HepG2 (cell line): ENCODE measurements at regions not wholly inside any gene's neighbourhood (a gene's known extent, or its start where the extent isn't known, plus 50 kb on each side); places are given as distances from the start of the nearest gene placed in this dataset.

Source experiments
- ATAC-seq: fragments of 200-7000 bp; cut with Tn5 transposase; 3 replicates; pipeline ENCODE4 v1.9.1; 2020; ENCODE audit warnings: mild to moderate bottlenecking, moderate library complexity
- BruUV-seq: library from RNA; stranded (reverse); fragments of 400-500 nt; replicated peaks from 2 replicates; lab custom pipeline; 2021; lab: Mats Ljungman, UMichigan
- CTCF ChIA-PET: fragments of 300-600 bp; formaldehyde crosslinking; extraction: SDS; loops from one replicate; lab custom pipeline; 2021; ENCODE audit warnings: low total read pairs, inconsistent platforms, low intra/inter-chr PET ratio; lab: Yijun Ruan, JAX
- POLR2A ChIA-PET: fragments of 350-600 bp; sonication (Branson Sonifier 250); formaldehyde crosslinking; loops from one replicate; lab custom pipeline; 2020; ENCODE audit warnings: antibody characterized with exemption, inconsistent platforms; lab: Yijun Ruan, JAX
- DNase-seq: peaks from one replicate; pipeline ENCODE4 v3.0.0-alpha.2; 2015; ENCODE audit warnings: low spot score
- FAIRE-seq: peaks from 3 replicates; lab custom pipeline; 2011; peaks lifted over from hg19 to GRCh38; lab: Jason Lieb, UNC
- H2AFZ ChIP-seq: one replicate; pipeline ENCODE4 v1.6.1; 2011; ENCODE audit warnings: low read length, inconsistent platforms
- H3K27ac ChIP-seq: fragments of 300-600 bp; 3 replicates; pipeline ENCODE4 v1.8.0; 2011; ENCODE audit warnings: mixed run types, mild to moderate bottlenecking, mixed read lengths, low read length, inconsistent platforms; ENCODE audit not compliant: insufficient read depth; ENCODE audit errors: extremely low read length
- H3K27me3 ChIP-seq, 2 experiments: fragments of 200-600 bp in 1 of 2; 2 replicates in 1 of 2; 3 replicates in 1 of 2; pipeline versions ENCODE4 v1.6.0 to v1.8.0; 2011; ENCODE audit warnings: low read length in 2 of 2, mild to moderate bottlenecking in 2 of 2, moderate library complexity in 2 of 2, inconsistent platforms in 1 of 2; ENCODE audit not compliant: insufficient read depth in 2 of 2, control insufficient read depth in 1 of 2
- H3K36me3 ChIP-seq, 2 experiments: fragments of 200-600 bp in 1 of 2; replicated peaks in 1 of 2; 2 replicates in 1 of 2; 3 replicates in 1 of 2; pipeline versions ENCODE4 v1.5.1 to v1.8.0; 2011; ENCODE audit warnings: low read length in 2 of 2, inconsistent platforms in 1 of 2; ENCODE audit not compliant: insufficient read depth in 2 of 2, control insufficient read depth in 1 of 2
- H3K4me1 ChIP-seq: 2 replicates; pipeline ENCODE4 v1.5.1; 2012; ENCODE audit warnings: low read length, inconsistent platforms; ENCODE audit not compliant: insufficient read depth
- H3K4me2 ChIP-seq: 2 replicates; pipeline ENCODE4 v1.6.0; 2011; ENCODE audit warnings: low read depth, low read length, inconsistent platforms
- H3K4me3 ChIP-seq, 3 experiments: fragments of 200-600 bp in 1 of 3; sonication (generic), shearing (Covaris generic) in 1 of 3; replicated peaks in 1 of 3; 2 replicates each; pipeline ENCODE4 v1.5.1; 2011 to 2016; ENCODE audit warnings: low read length in 3 of 3, inconsistent platforms in 2 of 3, low read depth in 2 of 3, mild to moderate bottlenecking in 2 of 3, control low read depth in 1 of 3, mixed read lengths in 1 of 3; ENCODE audit not compliant: insufficient read depth in 1 of 3
- H3K79me2 ChIP-seq: one replicate; pipeline ENCODE4 v1.6.1; 2011; ENCODE audit warnings: low read length, inconsistent platforms; ENCODE audit not compliant: insufficient read depth
- H3K9ac ChIP-seq: 2 replicates; pipeline ENCODE4 v1.6.0; 2011; ENCODE audit warnings: mild to moderate bottlenecking, low read depth, low read length, inconsistent platforms; ENCODE audit not compliant: insufficient read depth
- H3K9me3 ChIP-seq: 2 replicates; pipeline ENCODE4 v1.5.1; 2012; ENCODE audit warnings: mild to moderate bottlenecking, low read length
- H4K20me1 ChIP-seq: 2 replicates; pipeline ENCODE4 v1.6.0; 2011; ENCODE audit warnings: inconsistent platforms, mild to moderate bottlenecking, low read length, moderate library complexity; ENCODE audit not compliant: insufficient read depth
- BRCA1 ChIP-seq: sonication (generic); formaldehyde crosslinking; IDR thresholded peaks from 2 replicates; pipeline ENCODE4 v1.4.0; 2020; ENCODE audit warnings: missing genetic modification reagents
- GATAD1 ChIP-seq: IDR thresholded peaks from 2 replicates; pipeline ENCODE4 v1.6.1; 2016; ENCODE audit warnings: missing genetic modification reagents, missing compliant biosample characterization
- HCFC1 ChIP-seq: fragments of 150-350 bp; IDR thresholded peaks from 2 replicates; pipeline ENCODE4 v1.6.1; 2014; ENCODE audit warnings: low read depth, low read length
- IKZF4 ChIP-seq: sonication (generic); formaldehyde crosslinking; IDR thresholded peaks from 2 replicates; pipeline ENCODE4 v1.5.1; 2020; ENCODE audit warnings: borderline replicate concordance, mild to moderate bottlenecking, low read depth, missing genetic modification reagents; ENCODE audit errors: not compliant biosample characterization
- KAT7 ChIP-seq: IDR thresholded peaks from 2 replicates; pipeline ENCODE4 v1.6.1; 2018; ENCODE audit warnings: borderline replicate concordance, missing compliant biosample characterization
- MIER2 ChIP-seq: IDR thresholded peaks from 2 replicates; pipeline ENCODE4 v1.6.1; 2016; ENCODE audit warnings: missing biosample characterization, missing genetic modification reagents
- PAWR ChIP-seq: sonication (generic); formaldehyde crosslinking; IDR thresholded peaks from 2 replicates; pipeline ENCODE4 v1.4.0; 2020; ENCODE audit warnings: missing genetic modification reagents, mild to moderate bottlenecking, borderline replicate concordance
- SCMH1 ChIP-seq: sonication (generic); formaldehyde crosslinking; IDR thresholded peaks from 2 replicates; pipeline ENCODE4 v1.9.0; 2021; ENCODE audit warnings: missing genetic modification reagents, mild to moderate bottlenecking, borderline replicate concordance
- SIX4 ChIP-seq: sonication (generic); formaldehyde crosslinking; IDR thresholded peaks from 2 replicates; pipeline ENCODE4 v1.4.0; 2020; ENCODE audit warnings: missing genetic modification reagents
- SPEN ChIP-seq: sonication (generic); formaldehyde crosslinking; IDR thresholded peaks from 2 replicates; pipeline ENCODE4 v1.5.1; 2020; ENCODE audit warnings: low read depth, mild to moderate bottlenecking, missing genetic modification reagents
- ZEB1 ChIP-seq: IDR thresholded peaks from 2 replicates; pipeline ENCODE4 v1.6.1; 2012; ENCODE audit warnings: mild to moderate bottlenecking, low read depth, inconsistent platforms; ENCODE audit not compliant: insufficient replicate concordance
- ZFP41 ChIP-seq: sonication (generic); formaldehyde crosslinking; IDR thresholded peaks from 2 replicates; pipeline ENCODE4 v1.4.0; 2020; ENCODE audit warnings: mild to moderate bottlenecking, missing genetic modification reagents, borderline replicate concordance
- ZNF24 ChIP-seq: fragments of 450-650 bp; IDR thresholded peaks from 2 replicates; pipeline ENCODE4 v1.6.1; 2017; ENCODE audit warnings: antibody characterized with exemption, mild to moderate bottlenecking
- ZNF383 ChIP-seq: sonication (generic); formaldehyde crosslinking; IDR thresholded peaks from 2 replicates; pipeline ENCODE4 v1.4.0; 2020; ENCODE audit warnings: missing genetic modification reagents, mild to moderate bottlenecking, borderline replicate concordance
- ZNF446 ChIP-seq: sonication (generic); formaldehyde crosslinking; IDR thresholded peaks from 2 replicates; pipeline ENCODE4 v1.5.0; 2020; ENCODE audit warnings: mild to moderate bottlenecking, missing genetic modification reagents
- ZNF572 ChIP-seq: sonication (generic); formaldehyde crosslinking; IDR thresholded peaks from 2 replicates; pipeline ENCODE4 v1.5.1; 2020; ENCODE audit warnings: mild to moderate bottlenecking, missing genetic modification reagents
- ZNF670 ChIP-seq: sonication (generic); formaldehyde crosslinking; IDR thresholded peaks from 2 replicates; pipeline ENCODE4 v1.8.0; 2022; ENCODE audit warnings: mild to moderate bottlenecking, missing genetic modification reagents, borderline replicate concordance
- ZNF678 ChIP-seq: sonication (generic); formaldehyde crosslinking; IDR thresholded peaks from 2 replicates; pipeline ENCODE4 v1.4.0; 2020; ENCODE audit warnings: mild to moderate bottlenecking, missing genetic modification reagents
- ZNF782 ChIP-seq: sonication (generic); formaldehyde crosslinking; IDR thresholded peaks from 2 replicates; pipeline ENCODE4 v1.4.0; 2020; ENCODE audit warnings: missing genetic modification reagents, mild to moderate bottlenecking, borderline replicate concordance
- ZNF878 ChIP-seq: sonication (generic); formaldehyde crosslinking; IDR thresholded peaks from 2 replicates; pipeline ENCODE4 v1.8.1; 2023; ENCODE audit warnings: mild to moderate bottlenecking, missing genetic modification reagents, moderate library complexity
- WGBS: methylation state at CpG from one replicate; pipeline ENCODE4 v1.1.6; 2017; ENCODE audit warnings: low lambda C conversion rate; 5-methylcytosine and 5-hydroxymethylcytosine counted together
- in situ Hi-C: cut with HindIII; loops from 2 replicates; pipeline ENCODE4 v1.10.0; 2017; ENCODE audit warnings: low pct_unique_long_range_greater_than_20kb; ENCODE audit not compliant: extremely low pct_ligation_motif_present
- intact Hi-C: fragments of 100-400 bp; cut with micrococcal nuclease; formaldehyde crosslinking; loops from one replicate; pipeline ENCODE4 v1.10.0; 2022; ENCODE audit not compliant: unreplicated experiment
- TF ChIP-seq, protein P1 (sequence below): sonication (generic); formaldehyde crosslinking; IDR thresholded peaks from 2 replicates; pipeline ENCODE4 v1.4.0; 2020; ENCODE audit warnings: missing genetic modification reagents; ENCODE audit errors: not compliant biosample characterization
- TF ChIP-seq, protein P2 (sequence below), 2 experiments: sonication (generic) in 1 of 2; formaldehyde crosslinking in 1 of 2; IDR thresholded peaks; 2 replicates each; pipeline versions ENCODE4 v1.4.0 to v1.6.1; 2016 to 2020; ENCODE audit warnings: borderline replicate concordance in 1 of 2, low read depth in 1 of 2, mild to moderate bottlenecking in 1 of 2, missing genetic modification reagents in 1 of 2

DNA sequence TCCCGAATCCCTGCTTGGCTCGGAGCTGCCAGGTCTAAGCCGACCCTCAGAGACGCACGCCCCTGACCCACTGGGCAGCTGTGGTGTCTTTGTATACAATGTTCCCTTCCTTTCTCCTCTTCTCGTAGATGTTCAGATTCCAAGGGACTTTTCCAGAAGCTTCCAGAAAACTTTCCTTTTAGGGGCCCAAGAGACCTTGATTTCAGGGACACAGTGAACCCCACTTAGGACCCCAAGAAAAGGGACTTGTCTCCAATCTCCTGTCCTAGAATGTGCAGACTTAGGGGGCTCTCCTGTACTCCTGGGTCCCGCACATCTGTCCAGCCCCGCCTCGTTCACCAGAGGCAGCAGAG, 103.5 kb downstream of the EDN3 start:
- FAIRE-seq = no peak
- Histone ChIP-seq H3K4me3 (no peak overlapping the region), H3K36me3 (no peaks in the 10 kb centered on the region), H3K9me3 (no peaks in the 10 kb centered on the region), H2AFZ (no peak overlapping the region), H4K20me1 (peaks cover 4% of the 10 kb centered on the region; the same call in 1 of the 2 replicates), H3K4me2 (no peak overlapping the region), H3K79me2 (no peaks in the 10 kb centered on the region), H3K4me1 (no peaks in the 10 kb centered on the region), H3K27ac (no peak overlapping the region), H3K27me3 (peaks cover 25 to 95% of the 10 kb centered on the region in 2 experiments), H3K9ac (no peak overlapping the region)
- no TSS peak for BruUV-seq
- DNase-seq = no peak
- ChIA-PET CTCF (interaction anchor here (1.5 to 2.1 kb wide), 3 partner anchors 316 to 535 kb away, joined by 5 to 15 read pairs (median 9); no protein-coding TSS in a partner anchor), POLR2A (no interaction called here)
- intact Hi-C loops (loop anchor here (1.0 to 5.0 kb wide), 2 partner anchors 316 to 532 kb away; no protein-coding TSS in a partner anchor), in situ Hi-C loops (loop anchor here (5.0 kb wide), 2 partner anchors 317 to 532 kb away; no protein-coding TSS in a partner anchor)
- WGBS = 15% methylated on average over 9 of the region's 9 CpGs
- ATAC-seq = peak; percentile 21; the same call in 1 of the 3 replicates
- TF ChIP-seq ZNF24 (no peak), KAT7 (CRISPR knock-in tag) (no peak), ZNF782 (CRISPR knock-in tag) (no peak), PAWR (CRISPR knock-in tag) (no peak), MIER2 (CRISPR knock-in tag) (0 out of 2 replicates have a peak, but pooled peaks have one; percentile 1), BRCA1 (no peak), ZNF383 (no peak), HCFC1 (no peak), ZNF678 (CRISPR knock-in tag) (no peak), ZNF572 (no peak), ZEB1 (no peak), SPEN (CRISPR knock-in tag) (no peak), ZNF878 (CRISPR knock-in tag) (no peak), GATAD1 (CRISPR knock-in tag) (0 out of 2 replicates have a peak, but pooled peaks have one; percentile 0), SIX4 (CRISPR knock-in tag) (no peak), IKZF4 (CRISPR knock-in tag) (no peak), ZFP41 (CRISPR knock-in tag) (no peak), SCMH1 (CRISPR knock-in tag) (no peak), ZNF446 (CRISPR knock-in tag) (no peak), ZNF670 (CRISPR knock-in tag) (no peak)
- TF ChIP-seq, protein P1, sequence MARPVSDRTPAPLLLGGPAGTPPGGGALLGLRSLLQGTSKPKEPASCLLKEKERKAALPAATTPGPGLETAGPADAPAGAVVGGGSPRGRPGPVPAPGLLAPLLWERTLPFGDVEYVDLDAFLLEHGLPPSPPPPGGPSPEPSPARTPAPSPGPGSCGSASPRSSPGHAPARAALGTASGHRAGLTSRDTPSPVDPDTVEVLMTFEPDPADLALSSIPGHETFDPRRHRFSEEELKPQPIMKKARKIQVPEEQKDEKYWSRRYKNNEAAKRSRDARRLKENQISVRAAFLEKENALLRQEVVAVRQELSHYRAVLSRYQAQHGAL (CRISPR knock-in tag) = no peak
- TF ChIP-seq, protein P2, sequence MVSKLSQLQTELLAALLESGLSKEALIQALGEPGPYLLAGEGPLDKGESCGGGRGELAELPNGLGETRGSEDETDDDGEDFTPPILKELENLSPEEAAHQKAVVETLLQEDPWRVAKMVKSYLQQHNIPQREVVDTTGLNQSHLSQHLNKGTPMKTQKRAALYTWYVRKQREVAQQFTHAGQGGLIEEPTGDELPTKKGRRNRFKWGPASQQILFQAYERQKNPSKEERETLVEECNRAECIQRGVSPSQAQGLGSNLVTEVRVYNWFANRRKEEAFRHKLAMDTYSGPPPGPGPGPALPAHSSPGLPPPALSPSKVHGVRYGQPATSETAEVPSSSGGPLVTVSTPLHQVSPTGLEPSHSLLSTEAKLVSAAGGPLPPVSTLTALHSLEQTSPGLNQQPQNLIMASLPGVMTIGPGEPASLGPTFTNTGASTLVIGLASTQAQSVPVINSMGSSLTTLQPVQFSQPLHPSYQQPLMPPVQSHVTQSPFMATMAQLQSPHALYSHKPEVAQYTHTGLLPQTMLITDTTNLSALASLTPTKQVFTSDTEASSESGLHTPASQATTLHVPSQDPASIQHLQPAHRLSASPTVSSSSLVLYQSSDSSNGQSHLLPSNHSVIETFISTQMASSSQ (IDR thresholded peaks at IDR 0.05; ENCODE audit: low read depth) = no peak
- TF ChIP-seq, protein P2 (CRISPR knock-in tag; IDR thresholded peaks at IDR 0.05; ENCODE audit: borderline replicate concordance) = no peak
